Dedifferentiated amniotic fluid mesenchymal stem cell (primary cell): ENCODE measurements at regions not wholly inside any gene's neighbourhood (a gene's known extent, or its start where the extent isn't known, plus 50 kb on each side); places are given as distances from the start of the nearest gene placed in this dataset.
"Not testable (repeated sequence)": the region's sequence is repeated elsewhere in the genome, so short reads cannot be mapped to it uniquely, and the experiment has no call there.

Experiments used
- DNase-seq: peaks from one replicate; pipeline ENCODE4 v3.0.0-alpha.2; 2016; ENCODE audit errors: extremely low spot score

- peak; percentile 23 for DNase-seq
These were observed 969.9 kb upstream of the CITED2 start for GRCh38 chr6:140344142-140344913.

DNA sequence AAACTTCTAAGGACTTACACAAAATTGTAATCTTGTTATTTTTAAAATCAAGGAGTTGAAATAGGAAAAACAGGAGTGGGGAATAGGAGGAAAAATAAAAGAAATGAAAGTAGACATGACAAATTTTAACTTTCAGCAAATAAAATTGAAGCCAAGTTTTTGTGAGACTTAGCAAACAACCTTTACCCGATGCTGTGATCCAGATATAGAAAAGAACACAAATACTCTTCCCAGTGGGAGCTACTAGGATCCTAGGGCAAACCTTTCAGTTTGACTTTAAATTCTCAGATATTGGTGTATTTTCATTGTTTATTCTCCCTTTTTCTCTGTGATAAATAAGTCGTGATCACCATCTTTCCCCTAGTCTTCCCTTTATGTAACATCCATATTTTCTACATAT, 968.7 kb upstream of the CITED2 start:
- DNase-seq, result no peak

DNA sequence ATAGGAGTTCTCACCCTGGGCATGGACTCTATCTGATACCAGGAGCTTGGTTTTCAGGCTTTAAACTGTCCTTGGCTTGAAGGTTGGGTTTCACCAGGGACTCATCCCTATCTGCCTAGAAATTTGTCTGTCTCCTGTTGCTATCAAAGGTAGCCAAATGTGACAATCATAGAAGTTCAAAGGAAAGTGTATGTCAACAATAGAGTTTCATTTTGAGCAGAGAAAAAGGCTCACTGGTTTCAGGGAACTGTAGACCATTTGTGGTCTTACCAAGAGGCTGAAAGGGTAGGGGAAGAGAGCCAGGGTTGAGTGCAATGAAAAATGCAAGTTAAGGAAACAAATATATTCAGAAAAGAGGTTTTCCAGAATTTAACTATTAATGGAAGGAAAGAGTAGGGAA, 966.8 kb upstream of the CITED2 start:
- DNase-seq, result no peak

DNA sequence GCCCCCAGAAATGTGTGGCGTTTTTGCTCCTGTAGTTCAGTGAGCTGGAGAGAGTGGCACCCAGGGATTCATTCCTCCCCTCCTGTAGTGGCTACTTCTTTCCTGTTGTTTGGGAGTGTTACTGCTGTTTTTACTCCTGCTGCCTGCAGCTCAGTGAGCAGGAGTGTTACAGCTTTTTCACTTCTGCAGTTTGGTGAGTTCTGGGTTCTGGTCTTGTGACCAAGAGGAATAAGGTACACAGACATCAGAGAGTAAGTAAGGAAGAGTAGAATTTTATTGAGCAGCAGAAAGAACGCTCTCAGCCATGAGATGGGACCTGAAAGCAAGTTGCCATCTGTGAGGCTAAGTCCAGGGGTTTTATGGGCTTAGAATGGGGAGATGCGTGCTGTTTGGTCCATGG, 966.3 kb upstream of the CITED2 start:
- DNase-seq, result no peak

GRCh38 chr6:140339084-140339483, 964.6 kb upstream of the CITED2 start:
- DNase-seq, result not testable (repeated sequence)

DNA sequence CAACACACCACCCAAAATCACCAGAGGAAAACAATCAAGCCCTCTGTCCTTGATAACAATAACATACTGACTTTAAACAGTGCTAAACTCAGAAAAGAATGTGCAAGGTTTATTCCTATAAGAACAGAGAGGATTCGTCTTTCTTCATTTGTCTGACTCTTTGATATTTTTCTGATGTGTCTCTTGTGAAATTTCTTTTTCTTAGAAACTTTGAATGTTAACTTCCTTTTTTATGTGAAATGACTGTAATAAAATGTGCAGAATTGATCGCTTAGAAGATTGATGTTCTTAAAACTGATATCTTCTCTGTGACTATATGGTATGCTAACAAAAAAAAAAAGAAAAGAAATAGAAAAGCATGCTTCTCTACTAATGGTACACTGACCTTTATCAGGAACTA, 947.4 kb upstream of the CITED2 start:
- DNase-seq, result no peak

DNA sequence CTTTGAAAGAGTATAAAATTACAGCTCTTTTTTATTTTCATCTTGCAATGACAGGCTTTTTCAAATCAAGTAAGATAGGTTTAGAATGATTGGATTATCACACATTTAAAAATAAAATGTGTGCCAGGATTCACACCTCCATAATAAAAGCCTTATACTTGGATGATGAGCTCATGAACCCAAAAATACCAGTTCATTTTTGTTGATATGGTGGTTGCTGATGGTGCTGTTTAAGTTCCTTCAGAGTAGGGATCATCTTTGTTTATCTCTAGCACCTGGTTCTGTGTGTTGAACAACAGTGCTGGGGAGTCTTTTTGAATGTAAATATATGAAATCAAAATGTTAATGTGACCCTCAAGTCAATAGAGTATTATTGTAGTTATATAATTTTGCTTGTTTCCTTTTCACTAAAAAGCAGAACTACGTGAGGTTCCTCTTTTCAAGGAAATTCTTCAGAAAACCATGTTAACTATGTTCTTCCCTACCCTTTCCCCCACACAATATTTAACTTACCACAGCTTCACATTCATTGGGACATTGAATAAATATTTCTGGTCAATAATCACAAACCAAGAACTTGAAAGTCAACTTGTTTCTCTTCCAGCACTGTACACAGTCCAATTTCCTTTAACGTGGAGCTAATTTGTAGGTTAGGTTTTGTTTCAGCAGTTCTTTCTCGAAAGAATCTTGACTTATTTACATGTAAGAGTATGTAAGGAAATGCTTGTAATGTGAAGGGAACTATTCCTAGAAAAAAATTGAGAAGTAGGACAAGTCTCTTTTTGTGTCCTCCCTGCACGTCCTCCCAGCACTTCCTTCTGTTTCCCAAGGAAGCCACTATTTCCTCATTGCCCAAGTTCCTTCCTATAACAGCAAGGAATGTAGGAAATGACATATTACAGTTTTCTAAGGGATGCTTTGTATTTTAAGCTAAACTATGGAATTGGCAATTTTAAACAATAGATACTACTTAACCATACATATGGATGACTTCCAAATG, 945.9 kb upstream of the CITED2 start:
- DNase-seq, result no peak

DNA sequence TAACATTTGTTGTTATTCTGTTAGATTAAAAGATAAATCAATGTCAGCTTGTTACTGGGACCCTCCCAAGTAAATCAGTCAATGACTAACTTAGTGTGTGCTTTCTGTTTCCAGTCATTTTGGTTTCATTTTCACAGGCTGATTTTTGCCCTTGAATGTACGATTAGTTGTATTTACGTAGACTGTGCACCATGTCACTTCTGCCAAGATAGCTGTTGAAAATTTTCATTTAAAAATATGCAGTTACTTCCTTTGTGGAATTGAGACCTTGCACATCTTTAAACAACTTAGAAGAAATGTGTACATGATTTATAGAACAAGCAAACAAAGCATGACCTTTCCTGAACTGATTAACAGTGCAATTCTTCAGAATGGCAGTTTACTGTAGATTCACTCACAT, 944.8 kb upstream of the CITED2 start:
- DNase-seq, result no peak

- DNase-seq, result no peak
These were observed 944.0 kb upstream of the CITED2 start for GRCh38 chr6:140318408-140318807.

GRCh38 chr6:140317950-140318349, 943.5 kb upstream of the CITED2 start:
- no peak for DNase-seq

DNA sequence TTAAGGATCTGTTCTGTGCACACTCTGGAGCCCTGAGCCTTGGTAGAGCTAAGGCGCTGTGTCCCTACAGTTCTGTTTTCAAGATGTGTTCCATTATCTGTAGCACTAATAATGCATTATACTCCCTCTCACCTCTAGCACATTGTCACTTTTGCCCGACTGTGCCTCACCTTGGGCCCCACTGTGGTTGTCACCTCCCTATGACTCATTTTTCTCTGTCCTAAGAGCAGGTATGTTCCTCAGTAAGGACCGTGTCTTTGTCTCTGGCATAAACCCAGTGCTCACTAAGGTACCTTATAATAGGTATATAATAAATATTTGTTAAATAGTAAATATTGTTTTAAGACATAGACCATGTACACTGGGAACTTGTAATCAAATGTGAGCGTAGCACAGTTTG, 942.5 kb upstream of the CITED2 start:
- no peak for DNase-seq

GRCh38 chr6:140314682-140315081, 940.2 kb upstream of the CITED2 start:
- DNase-seq, result no peak

- no peak for DNase-seq
These were observed 936.7 kb upstream of the CITED2 start for GRCh38 chr6:140311146-140311545.

DNA sequence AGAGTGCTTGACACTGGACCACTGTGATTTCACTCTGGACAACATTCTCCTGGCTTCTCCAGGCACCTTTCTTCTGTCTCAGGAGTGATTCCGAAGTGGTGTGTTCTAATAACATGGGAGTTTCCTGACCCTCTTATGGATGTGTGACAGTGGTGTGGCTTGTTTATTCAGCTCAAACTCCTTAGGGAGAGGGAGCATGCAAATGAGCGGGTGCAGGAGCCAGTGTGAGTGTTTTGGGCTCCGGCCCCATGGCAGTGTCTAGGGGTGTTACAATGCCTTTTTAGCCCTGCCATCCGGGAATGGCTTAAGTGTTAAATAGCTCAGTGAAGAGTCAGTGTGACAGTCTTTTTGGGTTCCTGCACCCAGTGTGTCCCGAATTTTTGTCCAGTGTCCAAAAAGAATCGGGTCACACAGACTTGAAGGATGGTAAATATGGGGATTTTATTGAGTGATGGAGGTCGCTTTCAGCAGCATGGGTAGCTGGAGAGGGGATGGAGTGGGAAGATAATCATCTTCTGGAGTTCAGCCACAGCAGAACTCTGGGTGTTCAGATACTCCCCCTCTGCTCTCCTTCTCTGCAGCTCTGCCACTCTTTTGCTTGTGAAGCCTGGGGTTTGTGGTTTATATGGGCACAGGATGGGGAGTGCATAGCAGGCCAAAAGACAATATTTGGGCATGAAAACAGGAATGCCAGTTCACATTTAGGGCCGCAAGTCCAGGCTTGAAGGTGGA, 928.9 kb upstream of the CITED2 start:
- DNase-seq, result no peak

GRCh38 chr6:140300331-140300730, 925.9 kb upstream of the CITED2 start:
- no peak for DNase-seq

GRCh38 chr6:140289186-140289585, 914.7 kb upstream of the CITED2 start:
- no peak for DNase-seq

DNA sequence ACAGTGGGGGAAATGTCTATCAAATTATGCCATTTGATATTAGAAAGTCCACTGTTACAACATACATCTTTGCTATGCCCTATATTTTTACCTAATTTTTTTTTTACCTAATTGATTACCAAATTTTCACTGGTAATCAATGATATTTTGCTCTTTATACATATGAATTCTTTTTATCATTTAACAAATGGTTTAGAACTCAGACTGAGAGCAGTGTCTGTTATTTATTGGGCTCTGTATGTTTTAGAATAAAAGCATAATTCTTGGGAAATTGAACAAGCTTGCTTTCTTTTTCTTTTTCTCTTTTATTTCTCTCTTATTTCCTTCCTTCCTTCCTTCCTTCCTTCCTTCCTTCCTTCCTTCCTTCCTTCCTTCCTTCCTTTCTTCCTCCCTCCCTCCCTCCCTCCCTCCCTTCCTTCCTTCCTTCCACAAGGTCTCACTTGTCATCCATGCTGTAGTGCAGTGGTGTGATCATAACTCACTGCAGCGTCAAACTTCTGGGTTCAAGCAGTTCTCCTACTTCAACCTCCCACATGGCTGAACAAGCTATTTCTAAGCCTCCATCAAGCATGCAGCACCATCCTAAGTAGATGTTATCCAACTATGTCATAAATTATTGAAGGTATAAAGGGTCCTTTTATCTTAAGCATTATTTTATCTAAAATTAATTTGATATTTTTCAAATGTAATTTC, 911.7 kb upstream of the CITED2 start:
- no peak for DNase-seq

- no peak for DNase-seq
These were observed 911.0 kb upstream of the CITED2 start for GRCh38 chr6:140285471-140285870.

GRCh38 chr6:140284871-140285270, 910.4 kb upstream of the CITED2 start:
- no peak for DNase-seq

- DNase-seq, result no peak
These were observed 908.7 kb upstream of the CITED2 start for GRCh38 chr6:140283197-140283596.

DNA sequence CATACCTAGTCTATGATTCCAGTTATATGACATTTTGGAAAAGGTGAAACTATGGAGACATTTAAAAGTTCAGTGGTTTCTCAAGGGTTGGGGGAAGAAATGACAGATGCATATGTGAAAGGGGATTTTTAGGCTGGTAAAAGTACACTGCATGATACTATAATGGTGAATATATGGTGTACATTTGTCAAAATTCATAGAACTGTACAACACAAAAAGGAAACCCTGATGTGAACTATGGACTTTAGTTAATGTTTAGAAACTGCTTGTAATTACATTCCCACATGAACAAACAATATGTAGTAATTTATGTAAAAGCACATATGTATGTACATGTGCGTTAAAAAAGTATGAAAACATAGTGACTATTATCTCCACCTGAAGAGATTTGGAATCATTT, 907.3 kb upstream of the CITED2 start:
- DNase-seq, result no peak

DNA sequence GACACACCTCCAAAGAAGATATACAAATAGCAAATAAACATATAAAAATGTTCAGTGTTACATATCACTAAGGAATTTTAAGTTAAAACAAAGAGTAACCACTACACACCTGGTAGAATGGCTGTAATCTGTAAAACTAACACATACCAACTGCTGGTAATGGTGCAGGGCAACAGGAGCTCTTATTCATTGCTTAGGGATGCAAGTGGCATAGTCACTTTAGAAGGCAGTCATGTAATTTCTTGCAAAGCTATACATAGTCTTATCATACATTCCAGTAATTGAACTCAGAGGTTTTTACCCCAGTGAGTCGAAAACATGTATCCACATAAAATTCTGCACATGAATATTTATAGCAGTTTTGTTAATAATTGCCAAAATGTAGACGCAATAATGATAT, 906.8 kb upstream of the CITED2 start:
- DNase-seq, result no peak
